Islet of Langerhans (tissue), 1 donor: ENCODE measurements at regions not wholly inside any gene's neighbourhood (a gene's known extent, or its start where the extent isn't known, plus 50 kb on each side); places are given as distances from the start of the nearest gene placed in this dataset.
"Not testable (repeated sequence)": the region's sequence is repeated elsewhere in the genome, so short reads cannot be mapped to it uniquely, and the experiment has no call there.

Experiments
- FAIRE-seq: peaks from one replicate; lab custom pipeline; 2011; peaks lifted over from hg19 to GRCh38; lab: Jason Lieb, UNC

DNA sequence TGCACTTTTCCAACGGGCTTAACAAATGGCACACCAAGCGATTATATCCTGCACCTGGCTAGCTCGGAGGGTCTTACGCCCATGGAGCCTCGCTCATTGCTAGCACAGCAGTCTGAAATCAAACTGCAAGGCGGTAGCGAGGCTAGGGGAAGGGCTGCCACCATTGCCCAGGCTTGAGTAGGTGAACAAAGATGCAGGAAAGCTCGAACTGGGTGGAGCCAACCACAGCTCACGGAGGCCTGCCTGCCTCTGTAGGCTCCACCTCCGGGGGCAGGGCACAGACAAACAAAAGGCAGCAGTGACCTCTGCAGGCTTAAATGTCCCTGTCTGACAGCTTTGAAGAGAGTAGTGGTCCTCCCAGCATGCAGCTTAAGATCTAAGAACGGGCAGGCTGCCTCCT is 365.4 kb downstream of the MMUT start:
- FAIRE-seq: not testable (repeated sequence)

DNA sequence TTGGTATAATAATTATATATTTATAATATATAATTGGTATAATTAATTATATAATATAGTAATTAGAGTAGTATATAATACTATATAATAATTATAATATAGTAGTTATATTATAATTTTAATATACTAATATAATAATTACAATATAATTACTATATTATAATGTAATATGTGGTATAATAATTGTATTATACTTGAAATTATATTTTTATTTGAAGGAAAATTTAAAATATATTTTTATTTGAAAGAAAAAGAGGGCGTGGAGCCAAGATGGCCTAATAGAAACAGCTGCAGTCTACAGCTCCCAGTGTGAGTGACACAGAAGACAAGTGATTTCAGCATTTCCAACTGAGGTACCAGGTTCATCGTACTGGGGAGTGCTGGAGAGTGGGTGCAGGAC is 365.9 kb downstream of the MMUT start:
- FAIRE-seq: no peak

DNA sequence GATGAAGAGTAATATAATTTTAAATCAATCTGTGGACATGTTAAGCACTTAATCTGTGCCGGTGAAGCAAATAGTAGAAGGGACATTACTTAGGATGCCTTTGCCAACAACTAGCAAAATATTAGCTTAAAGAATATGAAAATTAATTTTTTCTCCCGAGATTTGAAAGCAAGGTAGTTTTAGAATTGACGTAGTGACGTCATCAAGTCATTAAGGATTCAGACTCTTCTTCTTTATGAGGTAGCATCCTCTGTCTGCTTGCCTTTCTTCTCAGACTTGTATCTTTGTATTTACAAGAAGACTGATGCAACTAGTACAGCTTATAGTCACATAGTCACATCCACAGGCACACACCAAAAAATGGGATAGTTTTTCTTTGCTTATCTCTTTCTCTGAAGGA is 374.4 kb downstream of the MMUT start:
- no peak for FAIRE-seq

DNA sequence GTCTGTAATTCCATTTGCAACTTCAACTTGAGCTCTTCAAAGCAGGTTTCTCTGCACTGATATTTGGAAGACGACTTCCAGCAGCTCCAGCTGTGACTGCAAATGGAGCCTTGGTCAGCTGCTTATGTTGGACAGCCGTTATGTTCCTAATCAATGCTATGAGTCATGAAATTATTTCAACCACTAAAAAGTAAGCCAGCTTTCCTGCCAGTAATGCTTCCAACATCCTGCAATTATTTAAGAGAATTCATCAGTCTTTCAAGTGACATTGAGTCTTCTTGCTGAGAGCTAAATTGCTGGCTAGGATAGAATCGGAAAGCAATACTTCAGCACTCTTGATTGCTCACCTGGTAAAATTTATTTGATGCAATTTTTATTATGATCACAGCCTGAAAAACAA is 375.7 kb downstream of the MMUT start:
- FAIRE-seq: no peak

DNA sequence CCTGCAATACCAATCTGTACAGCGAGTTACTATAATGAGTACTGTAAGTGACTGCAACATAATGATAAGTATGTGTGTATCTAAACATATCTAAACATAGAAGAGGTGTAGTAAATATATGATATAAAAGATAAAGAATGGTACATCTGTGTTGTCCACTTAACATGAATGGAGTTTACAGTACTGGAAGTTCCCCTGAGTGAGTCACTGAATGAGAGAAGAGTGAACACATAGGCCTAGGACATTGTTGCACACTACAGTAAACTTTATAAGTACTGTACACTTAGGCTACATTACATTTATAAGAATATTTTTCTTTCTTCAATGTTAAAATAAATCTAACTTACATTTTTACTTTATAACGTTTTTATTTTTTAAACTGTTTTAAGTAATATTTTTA is 380.4 kb downstream of the MMUT start:
- FAIRE-seq: no peak

DNA sequence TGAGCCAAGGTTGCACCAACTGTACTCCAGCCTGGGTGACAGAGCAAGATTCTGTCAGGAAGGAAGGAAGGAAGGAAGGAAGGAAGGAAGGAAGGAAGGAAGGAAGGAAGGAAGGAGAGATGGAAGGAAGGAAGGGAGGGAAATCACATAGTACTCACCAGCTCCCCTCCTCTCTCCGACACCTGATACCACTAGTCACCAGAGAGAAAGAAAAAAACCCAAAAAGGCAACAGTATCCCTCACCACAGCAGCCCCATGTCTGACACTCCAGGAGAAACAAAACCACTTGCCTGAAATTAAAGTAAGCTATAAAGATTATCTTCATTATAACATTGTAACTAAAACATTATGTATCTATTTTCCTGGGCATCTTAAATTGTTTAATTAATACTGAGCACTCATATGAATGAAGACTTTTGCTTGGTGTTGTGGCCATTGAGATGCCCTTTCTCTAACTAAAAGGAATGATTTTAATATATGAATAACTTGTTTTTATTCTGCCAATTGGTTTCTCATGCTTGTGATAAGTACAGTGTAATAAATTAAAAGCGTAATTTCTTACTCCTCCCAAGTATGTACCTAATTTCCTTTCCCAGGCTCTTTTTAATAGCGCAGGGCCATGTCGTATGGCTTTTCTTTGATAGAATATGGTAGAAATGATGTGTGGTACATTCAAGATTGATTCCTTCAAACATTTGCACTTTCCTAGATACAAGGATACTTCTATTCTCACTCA is 390.0 kb downstream of the MMUT start:
- FAIRE-seq: no peak

DNA sequence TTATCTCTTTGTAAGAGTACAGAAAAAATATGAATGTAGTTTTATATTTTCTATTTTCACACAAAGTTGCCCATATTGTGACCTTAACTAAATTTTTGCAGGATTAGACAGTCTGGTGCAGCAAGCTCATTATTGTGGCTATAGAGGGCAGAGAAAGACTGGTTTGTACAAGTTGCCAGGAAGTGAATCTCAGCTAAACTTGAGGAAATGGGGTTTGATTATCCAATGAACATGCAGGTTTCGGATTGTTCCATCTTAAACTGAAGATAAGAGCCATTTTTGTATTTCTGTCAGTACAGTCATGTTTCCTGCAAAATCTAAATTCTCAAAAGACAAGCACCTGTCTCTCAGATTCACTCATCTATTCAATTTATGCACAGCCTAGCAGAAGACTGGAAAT is 390.9 kb downstream of the MMUT start:
- FAIRE-seq: no peak

DNA sequence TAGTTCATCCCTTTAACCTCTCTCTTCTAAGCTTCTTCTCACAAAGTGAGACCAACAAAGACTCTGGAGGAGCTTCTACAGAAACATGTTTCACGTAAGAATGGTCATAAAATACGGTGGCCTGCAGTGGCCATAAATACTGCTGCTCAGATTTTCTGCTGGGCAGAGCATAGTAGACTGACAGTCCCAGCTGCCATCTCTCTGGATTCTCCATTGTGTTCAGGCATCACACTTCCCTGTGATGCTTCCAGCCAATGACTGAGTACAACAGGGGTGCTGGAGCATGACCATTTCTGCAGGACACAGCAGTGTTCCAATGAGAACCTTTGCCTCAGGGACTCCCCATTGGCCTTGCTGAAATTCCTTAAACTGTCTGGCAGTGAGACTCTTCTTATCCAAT is 392.6 kb downstream of the MMUT start:
- no peak for FAIRE-seq

DNA sequence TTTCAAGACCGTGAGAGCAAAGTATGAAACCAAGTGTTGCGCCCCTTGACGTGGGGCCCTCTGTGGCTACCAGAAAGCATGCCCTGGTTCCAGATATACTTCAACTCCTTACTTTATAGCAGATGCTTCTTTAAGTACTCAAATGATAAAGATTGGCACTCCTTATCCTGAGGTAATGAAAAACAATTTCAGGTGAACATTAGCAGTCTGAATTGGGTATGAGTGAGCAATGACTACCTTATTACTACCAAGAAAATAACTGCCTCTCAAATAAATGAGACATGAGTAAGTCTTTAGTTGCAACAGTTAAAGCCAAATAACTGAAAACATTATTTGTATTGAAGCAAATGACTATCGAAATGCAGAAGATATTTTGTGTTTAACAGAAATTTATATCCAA is 408.7 kb downstream of the MMUT start:
- no peak for FAIRE-seq

DNA sequence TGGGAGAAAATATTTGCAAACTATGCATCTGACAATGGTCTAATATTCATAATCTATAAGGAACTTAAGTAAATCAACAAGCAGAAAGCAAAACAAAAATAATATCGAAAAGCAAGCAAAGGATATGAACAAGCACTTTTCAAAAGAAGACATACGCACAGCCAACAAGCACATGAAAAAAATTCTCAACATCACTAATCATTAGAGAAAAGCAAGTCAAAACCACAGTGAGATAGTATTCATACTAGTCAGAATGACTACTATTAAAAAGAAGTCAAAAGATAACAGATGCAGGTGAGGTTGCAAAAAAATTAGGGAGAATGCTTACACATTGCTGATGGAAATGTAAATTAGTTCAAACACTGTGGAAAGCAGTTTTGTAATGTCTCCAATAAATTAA is 410.2 kb downstream of the MMUT start:
- no peak for FAIRE-seq

DNA sequence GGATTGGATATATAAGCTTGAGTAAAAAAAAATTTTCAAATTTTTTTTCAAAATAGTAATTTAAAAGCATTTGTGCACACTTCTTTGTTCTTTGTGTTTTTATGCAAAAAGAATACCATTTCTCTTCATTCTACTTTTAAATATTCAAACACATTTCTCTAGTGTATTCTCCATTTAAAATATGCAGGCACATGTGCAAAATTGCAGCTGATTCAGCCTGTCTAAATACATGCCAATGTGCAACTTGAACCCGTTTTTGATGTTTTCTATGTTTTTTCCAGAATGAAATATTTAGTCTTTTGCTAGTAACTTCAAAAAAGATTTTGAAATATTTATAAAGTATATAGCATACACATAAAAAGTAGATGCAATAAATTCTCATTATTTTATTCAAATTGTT is 411.8 kb downstream of the MMUT start:
- no peak for FAIRE-seq

DNA sequence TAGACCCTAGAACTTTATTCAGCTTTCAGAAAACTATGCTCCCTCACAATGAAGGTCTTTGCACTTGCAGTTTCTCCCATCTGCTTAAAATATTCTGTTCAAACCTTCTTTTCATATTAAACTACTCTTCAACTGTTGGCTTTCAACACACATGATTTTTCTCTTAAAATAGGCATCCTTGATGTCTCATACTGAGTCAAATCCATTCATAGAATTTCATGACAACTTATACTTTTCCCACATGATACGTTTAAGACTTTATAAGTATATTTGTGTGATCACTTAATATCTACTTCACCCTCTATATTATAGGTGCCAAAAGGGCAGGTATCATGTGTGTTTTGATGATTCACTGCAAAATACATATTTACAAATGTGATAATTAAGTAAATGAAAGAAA is 412.5 kb downstream of the MMUT start:
- FAIRE-seq: no peak

DNA sequence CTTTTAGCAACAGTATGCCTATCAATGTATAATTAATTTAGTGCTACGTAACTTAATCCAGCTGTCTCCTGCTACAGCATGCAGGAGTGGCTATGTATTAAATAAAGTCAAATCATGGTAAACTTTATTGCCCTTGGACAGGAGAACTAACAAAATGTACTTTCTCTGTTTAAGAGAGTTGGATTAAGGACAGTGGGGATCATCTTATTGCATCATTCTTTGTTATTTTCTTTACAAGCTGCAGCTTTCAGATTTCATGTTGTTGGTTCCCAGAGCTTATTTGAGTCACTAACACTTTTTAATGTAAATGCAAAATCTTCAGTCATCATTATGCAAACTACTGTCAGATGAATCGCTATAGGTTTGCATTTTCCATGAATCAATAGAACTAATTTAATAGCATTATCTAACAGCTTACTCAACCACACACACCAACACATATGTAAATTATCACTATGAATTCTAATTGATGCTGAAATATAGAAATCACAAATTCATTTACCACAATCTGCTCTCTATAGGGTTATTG is 424.7 kb downstream of the MMUT start:
- FAIRE-seq: no peak

DNA sequence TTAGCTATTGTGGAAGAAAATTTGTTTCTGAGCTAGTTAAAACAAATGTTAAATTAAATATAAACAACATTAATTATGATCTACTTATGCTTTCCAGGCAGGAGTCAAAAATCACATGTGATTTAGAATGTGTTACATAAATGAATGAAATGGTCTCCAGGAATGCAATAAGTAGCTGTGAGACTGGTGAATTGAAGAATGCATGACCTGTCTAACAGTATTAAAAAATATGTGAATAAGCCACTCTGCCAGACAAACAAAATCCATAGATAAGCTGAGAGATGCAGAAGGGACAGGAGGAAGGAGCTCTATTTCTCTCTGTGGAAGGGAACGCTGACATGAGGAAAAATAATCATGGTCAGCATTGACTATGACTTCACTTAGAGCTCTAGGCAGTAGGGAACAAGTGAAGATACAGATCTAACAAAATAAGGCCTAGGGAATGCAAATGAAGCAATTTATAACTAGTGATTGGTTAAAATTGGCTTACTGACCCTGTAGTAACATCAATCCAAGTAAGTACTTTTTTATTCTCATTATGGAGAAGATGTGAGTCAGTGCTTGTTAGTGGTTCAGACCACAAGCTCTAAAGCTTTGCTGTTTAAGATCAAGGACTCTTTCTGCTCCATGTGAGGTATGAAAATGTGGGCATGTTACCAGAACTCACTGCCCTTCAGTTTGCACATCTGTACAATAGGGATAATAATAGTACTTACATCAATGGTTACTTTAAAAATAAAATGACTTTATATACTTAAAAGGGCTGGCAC is 432.6 kb downstream of the MMUT start:
- no peak for FAIRE-seq

DNA sequence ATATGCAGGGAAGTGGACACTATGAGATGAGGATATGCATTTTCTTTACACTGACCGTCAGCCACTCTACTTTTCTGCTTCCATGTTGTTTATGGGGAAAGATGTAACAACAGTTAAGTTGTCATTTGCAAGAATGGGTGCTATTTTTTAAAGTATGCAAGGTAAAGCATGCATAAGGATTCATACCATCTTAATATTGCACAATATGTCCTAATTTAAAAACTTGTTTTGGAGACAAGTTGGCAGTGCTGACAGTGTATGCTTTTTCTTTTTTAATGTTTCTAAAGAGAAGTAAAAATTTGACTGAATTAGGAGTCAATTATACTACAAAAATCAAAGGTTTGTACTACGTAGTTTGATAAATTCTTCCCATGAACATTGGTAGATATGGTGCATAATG is 435.4 kb downstream of the MMUT start:
- FAIRE-seq: no peak

DNA sequence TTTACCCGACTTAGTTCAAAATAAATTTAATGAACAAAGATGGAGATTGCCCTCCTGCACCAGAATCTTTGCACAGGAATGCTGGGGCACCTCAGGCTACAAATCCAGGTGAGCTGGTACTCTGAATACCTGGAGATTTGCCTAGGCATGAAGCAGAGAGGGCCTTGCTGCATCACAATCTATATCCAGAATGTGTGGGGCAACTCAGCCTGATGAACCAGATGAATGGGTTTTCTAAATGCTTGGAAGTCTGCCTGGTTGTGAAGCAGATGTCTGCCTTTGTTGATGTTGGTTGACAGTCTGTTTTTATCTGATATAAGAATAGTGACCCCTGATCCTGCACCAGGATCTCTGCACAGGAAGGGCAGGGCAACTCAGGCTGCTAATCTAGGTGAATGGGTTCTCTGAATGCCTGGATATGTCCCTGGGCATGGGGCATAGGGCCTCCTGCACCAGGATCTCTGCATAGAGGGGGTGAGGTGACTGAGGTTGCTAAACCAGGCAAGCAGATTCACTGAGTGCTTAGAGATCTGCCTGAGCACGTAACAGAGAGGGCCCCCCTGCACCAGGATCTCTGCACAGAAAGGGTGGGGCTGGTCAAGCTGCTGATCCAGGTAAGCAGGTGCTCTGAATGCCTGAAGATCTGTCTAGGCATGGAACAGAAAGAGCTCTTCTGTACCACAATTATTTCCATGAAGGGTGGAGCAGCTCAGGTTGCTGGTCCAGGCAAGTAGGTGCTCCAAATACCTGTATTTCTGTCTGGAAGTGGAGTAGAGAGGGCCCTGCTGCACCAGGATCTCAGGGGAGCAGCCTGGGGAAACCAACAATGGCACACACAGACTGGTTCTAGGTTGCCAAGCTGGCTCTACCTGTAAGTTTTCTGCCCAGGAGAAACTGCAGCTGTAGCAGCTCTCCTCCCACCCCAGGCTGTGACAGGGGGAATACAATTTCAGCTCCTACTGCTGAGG is 437.5 kb downstream of the MMUT start:
- no peak for FAIRE-seq

DNA sequence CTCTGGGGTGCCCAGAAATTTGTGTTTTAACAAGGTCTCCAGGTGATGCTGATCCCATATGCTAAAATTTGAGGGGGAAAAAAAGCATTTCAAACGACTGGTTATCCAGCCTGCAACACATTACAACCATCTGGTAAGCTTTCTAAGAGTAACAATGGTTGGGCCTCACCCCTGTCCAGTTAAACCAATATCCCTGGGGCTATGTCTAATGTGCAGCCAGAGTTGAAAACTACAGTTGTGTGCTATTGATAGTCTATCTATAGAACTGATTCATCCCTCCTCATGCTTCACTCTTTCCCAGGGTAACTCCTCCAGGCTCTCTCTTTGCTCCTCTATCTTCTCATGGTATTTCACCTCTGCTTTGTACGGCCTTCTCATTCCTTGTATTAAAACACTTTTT is 458.3 kb downstream of the MMUT start:
- no peak for FAIRE-seq

DNA sequence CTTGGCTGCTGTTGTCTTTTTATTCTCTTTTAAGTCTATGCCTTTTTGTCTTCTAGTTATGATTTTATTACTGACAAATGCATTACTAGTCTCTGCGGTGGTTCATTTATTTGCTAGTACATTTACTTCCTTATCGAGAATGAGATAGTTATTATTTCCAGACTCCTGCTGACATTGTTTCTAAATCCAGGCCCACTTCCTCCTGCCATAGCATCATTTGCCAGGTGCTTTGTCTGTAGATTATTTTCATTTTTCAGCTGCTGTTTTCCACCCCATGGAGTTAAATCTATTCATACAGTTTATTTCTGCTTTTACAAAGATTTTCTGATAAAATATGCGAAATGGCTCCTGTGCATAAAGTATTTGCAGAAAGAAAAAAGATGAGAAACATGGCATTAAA is 459.7 kb downstream of the MMUT start:
- no peak for FAIRE-seq

DNA sequence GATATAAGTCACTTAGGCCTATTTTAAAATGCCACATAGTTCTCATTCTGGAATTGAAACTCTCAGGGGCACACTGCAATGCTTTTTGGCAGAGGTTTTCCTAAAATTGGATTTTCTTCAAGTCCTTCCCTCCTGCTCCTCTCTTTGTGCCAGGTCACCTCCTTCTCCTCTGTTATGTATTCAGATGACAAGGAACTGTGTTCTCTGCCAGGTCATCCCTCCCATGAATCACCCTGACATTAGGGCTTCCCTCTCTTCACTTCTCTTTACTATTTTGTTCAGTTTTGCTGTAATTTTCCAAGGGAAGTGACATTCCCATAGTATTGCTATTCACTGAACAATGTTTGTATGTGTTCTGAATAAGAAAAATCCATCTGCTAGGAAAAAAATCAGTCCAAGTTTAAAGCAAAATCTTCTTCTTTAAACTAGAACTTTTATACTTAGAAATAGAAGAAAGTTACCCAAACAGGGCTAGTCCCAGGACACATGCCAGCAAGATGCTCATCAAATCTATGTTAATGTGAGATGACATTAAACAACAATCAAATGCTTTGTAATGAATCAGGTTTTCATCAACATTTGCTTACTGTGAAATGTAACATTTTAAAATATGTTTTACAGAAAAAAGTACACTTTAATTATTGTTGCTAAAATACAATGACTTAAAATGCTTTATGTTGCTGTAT is 461.1 kb downstream of the MMUT start:
- FAIRE-seq: no peak

DNA sequence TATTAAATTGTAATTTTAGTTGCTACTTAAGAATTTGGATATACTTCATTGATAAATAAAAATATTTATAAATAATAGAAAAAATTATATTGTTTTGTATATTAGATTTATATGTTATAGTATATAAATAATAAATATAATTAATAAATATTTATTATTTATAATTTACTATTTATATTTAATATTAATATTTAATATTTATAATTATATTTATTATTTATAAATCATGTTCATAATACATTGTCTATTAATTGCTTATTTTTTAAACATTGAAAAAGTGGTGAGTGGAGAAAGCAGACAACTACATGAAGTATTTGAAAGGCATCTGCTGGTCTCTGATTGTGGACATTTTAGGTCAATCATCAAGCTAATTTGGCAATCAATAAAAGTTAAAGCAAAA is 464.5 kb downstream of the MMUT start:
- no peak for FAIRE-seq

DNA sequence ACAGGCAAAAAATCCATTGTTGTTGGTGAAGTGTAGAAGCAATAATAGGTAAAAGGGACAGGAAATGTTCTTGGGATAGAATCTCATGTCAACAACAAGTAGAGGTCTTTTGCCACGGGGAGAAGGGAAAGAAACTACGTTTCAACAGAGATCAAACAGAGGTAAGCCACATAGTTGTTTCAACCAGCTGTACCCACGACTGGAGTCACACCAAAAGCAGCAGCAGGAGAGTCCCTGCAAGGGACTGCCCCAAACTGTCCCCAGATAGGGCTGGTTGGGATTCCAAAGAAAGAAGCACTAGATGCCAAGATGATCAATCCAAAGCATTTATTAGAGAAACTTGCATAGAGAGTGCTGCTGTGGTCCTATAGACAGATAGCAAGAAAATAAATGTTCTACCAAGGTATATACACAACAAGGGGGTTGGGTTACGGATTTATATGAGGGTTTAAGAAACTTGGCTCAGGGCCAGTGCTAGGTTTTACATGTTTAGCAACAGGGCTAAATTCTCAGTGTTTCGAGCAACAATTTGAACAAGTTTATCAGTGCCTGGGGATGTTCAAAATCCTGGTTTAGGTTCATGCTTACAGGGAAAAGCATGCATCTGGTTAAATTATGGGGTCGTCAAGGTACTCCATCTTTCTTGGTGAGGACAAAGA is 466.5 kb downstream of the MMUT start:
- no peak for FAIRE-seq

DNA sequence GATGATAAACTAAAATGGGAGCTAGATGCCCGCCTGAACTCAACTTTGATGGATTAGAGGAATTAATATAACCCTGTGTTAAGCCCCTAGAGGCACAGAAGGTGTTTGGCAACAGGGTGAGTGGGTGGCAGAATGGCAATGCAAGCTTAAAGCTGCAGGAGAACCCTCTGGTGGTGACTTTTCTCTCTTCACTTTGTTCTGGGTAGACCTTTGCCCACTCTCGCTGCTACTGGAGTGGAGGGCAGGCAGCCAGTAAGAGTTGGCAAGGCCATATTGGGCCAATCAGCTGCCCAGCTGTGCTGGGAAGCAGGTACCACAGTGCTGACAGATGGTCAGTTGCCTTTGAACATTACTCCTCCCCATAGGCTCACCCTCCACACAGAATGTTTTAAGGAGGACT is 468.2 kb downstream of the MMUT start:
- FAIRE-seq: no peak
